ENCODE measurements at regions not wholly inside any gene's neighbourhood (a gene's known extent, or its start where the extent isn't known, plus 50 kb on each side); places are given as distances from the start of the nearest gene placed in this dataset.

- no peak overlapping the region for H2AFZ ChIP-seq (ENCODE audit: low read depth)
- no peaks in the 10 kb centered on the region for H4K20me1 ChIP-seq (ENCODE audit: insufficient read depth)
- H3K27me3 ChIP-seq (ENCODE audit: insufficient read depth, low read depth), result no peaks in the 10 kb centered on the region
- no peaks in the 10 kb centered on the region for H3K4me1 ChIP-seq (ENCODE audit: low read depth, poor library complexity, severe bottlenecking)
- TF ChIP-seq, protein P1, sequence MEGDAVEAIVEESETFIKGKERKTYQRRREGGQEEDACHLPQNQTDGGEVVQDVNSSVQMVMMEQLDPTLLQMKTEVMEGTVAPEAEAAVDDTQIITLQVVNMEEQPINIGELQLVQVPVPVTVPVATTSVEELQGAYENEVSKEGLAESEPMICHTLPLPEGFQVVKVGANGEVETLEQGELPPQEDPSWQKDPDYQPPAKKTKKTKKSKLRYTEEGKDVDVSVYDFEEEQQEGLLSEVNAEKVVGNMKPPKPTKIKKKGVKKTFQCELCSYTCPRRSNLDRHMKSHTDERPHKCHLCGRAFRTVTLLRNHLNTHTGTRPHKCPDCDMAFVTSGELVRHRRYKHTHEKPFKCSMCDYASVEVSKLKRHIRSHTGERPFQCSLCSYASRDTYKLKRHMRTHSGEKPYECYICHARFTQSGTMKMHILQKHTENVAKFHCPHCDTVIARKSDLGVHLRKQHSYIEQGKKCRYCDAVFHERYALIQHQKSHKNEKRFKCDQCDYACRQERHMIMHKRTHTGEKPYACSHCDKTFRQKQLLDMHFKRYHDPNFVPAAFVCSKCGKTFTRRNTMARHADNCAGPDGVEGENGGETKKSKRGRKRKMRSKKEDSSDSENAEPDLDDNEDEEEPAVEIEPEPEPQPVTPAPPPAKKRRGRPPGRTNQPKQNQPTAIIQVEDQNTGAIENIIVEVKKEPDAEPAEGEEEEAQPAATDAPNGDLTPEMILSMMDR (conservative IDR thresholded peaks at IDR 0.05; ENCODE audit: low read depth, low read length), result no peak
- H3K79me2 ChIP-seq (ENCODE audit: insufficient read depth, low read depth), result no peaks in the 10 kb centered on the region
- no peak overlapping the region for H3K27ac ChIP-seq
- H3K9ac ChIP-seq, result no peak overlapping the region
- no peaks in the 10 kb centered on the region for H3K36me3 ChIP-seq (ENCODE audit: insufficient read depth)
- no peak overlapping the region for H3K4me3 ChIP-seq (IDR thresholded peaks at IDR 0.05; ENCODE audit: insufficient read depth, low read depth, low read length)
- no peak overlapping the region for H3K4me2 ChIP-seq
These were observed 135.0 kb upstream of the MTNR1B start for GRCh38 chr11:92834296-92835020.

DNA sequence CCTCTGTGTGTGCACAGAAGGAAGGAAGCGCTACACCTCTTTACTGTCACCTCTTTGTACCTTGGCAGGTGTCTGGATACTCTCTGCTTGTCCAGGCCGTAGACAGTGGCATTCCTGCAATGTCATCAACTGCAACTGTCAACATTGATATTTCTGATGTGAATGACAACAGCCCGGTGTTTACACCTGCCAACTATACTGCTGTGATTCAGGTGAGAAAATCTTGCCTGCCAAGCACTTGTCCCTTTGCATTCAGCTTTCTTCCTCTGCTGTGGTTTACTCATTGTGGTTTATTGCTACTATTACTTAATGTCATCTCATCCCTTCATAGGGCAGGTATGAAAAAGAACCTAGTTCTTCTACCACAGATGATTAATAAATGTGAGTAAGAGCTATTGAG, 131.9 kb upstream of the MTNR1B start:
- TF ChIP-seq, protein P1 (conservative IDR thresholded peaks at IDR 0.05; ENCODE audit: low read depth, low read length), result no peak
- H3K79me2 ChIP-seq (ENCODE audit: insufficient read depth, low read depth), result no peaks in the 10 kb centered on the region

GRCh38 chr11:92838759-92839310, 130.6 kb upstream of the MTNR1B start:
- Histone ChIP-seq H3K27ac (no peak overlapping the region), H2AFZ (ENCODE audit: low read depth) (no peak overlapping the region), H3K27me3 (ENCODE audit: insufficient read depth, low read depth) (no peaks in the 10 kb centered on the region), H3K4me1 (ENCODE audit: low read depth, poor library complexity, severe bottlenecking) (no peaks in the 10 kb centered on the region), H3K4me2 (no peak overlapping the region), H3K4me3 (IDR thresholded peaks at IDR 0.05; ENCODE audit: insufficient read depth, low read depth, low read length) (no peak overlapping the region), H4K20me1 (ENCODE audit: insufficient read depth) (no peaks in the 10 kb centered on the region), H3K79me2 (ENCODE audit: insufficient read depth, low read depth) (no peaks in the 10 kb centered on the region), H3K9ac (no peak overlapping the region), H3K36me3 (ENCODE audit: insufficient read depth) (no peaks in the 10 kb centered on the region)
- TF ChIP-seq, protein P1 (conservative IDR thresholded peaks at IDR 0.05; ENCODE audit: low read depth, low read length), result no peak

More for the DNA sequence above, 131.9 kb upstream of the MTNR1B start:
- Histone ChIP-seq H3K4me1 (ENCODE audit: low read depth, poor library complexity, severe bottlenecking) (no peaks in the 10 kb centered on the region), H4K20me1 (ENCODE audit: insufficient read depth) (no peaks in the 10 kb centered on the region), H3K36me3 (ENCODE audit: insufficient read depth) (no peaks in the 10 kb centered on the region), H2AFZ (ENCODE audit: low read depth) (no peak overlapping the region), H3K9ac (no peak overlapping the region), H3K4me2 (no peak overlapping the region), H3K4me3 (IDR thresholded peaks at IDR 0.05; ENCODE audit: insufficient read depth, low read depth, low read length) (no peak overlapping the region), H3K27me3 (ENCODE audit: insufficient read depth, low read depth) (no peaks in the 10 kb centered on the region), H3K27ac (no peak overlapping the region)

GRCh38 chr11:92839450-92839849, 130.0 kb upstream of the MTNR1B start:
- Histone ChIP-seq H2AFZ (ENCODE audit: low read depth) (no peak overlapping the region), H3K79me2 (ENCODE audit: insufficient read depth, low read depth) (no peaks in the 10 kb centered on the region), H3K36me3 (ENCODE audit: insufficient read depth) (no peaks in the 10 kb centered on the region), H3K4me1 (ENCODE audit: low read depth, poor library complexity, severe bottlenecking) (no peaks in the 10 kb centered on the region), H4K20me1 (ENCODE audit: insufficient read depth) (no peaks in the 10 kb centered on the region), H3K4me2 (no peak overlapping the region), H3K27me3 (ENCODE audit: insufficient read depth, low read depth) (no peaks in the 10 kb centered on the region), H3K27ac (no peak overlapping the region), H3K4me3 (IDR thresholded peaks at IDR 0.05; ENCODE audit: insufficient read depth, low read depth, low read length) (no peak overlapping the region), H3K9ac (no peak overlapping the region)
- TF ChIP-seq, protein P1 (conservative IDR thresholded peaks at IDR 0.05; ENCODE audit: low read depth, low read length), result no peak
